Neutrophil (primary cell): ENCODE measurements at regions not wholly inside any gene's neighbourhood (a gene's known extent, or its start where the extent isn't known, plus 50 kb on each side); places are given as distances from the start of the nearest gene placed in this dataset.
A peak's percentile ranks its signal among the peaks of the same experiment; 100 is the strongest.

Experiments
- H3K27ac ChIP-seq: fragments of 200-600 bp; sonication (generic); 2 replicates; pipeline ENCODE4 v1.5.1; 2016; ENCODE audit warnings: mild to moderate bottlenecking, moderate library complexity
- H3K27me3 ChIP-seq: fragments of 200-600 bp; sonication (generic); 2 replicates; pipeline ENCODE4 v1.6.0; 2016; ENCODE audit warnings: mild to moderate bottlenecking
- H3K36me3 ChIP-seq: fragments of 200-600 bp; sonication (generic); 2 replicates; pipeline ENCODE4 v1.5.1; 2017
- H3K4me1 ChIP-seq, 2 experiments: fragments of 200-600 bp in 1 of 2; sonication (generic) in 1 of 2; 1 replicate in 1 of 2; 2 replicates in 1 of 2; pipeline versions ENCODE4 v1.5.1 to v1.6.1; 2013 to 2016; ENCODE audit warnings: low read depth in 1 of 2, low read length in 1 of 2, mild to moderate bottlenecking in 1 of 2, moderate library complexity in 1 of 2; ENCODE audit not compliant: control insufficient read depth in 1 of 2, insufficient read depth in 1 of 2
- H3K4me3 ChIP-seq, 2 experiments: fragments of 200-600 bp in 1 of 2; sonication (generic) in 1 of 2; 1 replicate in 1 of 2; 2 replicates in 1 of 2; pipeline ENCODE4 v1.5.1; 2013 to 2016; ENCODE audit warnings: low read depth in 1 of 2, low read length in 1 of 2, mild to moderate bottlenecking in 1 of 2, moderate library complexity in 1 of 2
- H3K9me3 ChIP-seq: fragments of 200-600 bp; sonication (generic); 2 replicates; pipeline ENCODE4 v1.5.1; 2016
- TF ChIP-seq, protein P1 (sequence below): fragments of 200-600 bp; sonication (generic); IDR thresholded peaks from 2 replicates; pipeline ENCODE4 v1.5.1; 2016; ENCODE audit warnings: antibody characterized with exemption

DNA sequence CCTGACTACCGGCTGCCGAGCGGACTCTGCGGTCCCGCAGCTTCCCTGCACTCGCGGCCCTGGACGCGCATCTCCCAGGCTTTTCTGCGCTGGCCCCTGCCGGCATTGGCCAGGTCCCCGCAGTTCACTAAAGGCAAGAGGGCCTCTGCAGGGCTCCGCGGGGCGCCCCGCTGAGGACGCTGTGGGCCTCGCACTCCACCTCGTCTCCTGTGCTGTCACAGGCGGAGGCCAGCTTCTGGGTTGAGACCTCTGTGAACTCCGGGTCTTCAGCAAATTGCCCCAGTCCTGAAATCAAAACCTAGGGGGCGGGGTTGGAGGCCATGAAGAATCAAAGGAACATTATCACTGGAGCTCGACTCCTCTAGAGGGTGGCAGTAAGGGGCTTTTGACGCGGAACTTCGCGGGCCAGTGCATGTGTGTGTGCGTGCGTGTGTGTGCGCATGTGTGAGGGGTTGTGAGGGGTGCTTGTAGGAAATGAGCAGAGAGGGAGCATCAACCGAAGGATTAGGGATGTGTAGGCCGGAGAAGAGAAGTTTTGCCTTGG lies 68.5 kb upstream of the CAPRIN2 start:
- peaks cover 0 to 11% of the 10 kb centered on the region in 2 experiments for H3K4me1 ChIP-seq
- H3K27me3 ChIP-seq, result peaks cover 89% of the 10 kb centered on the region
- TF ChIP-seq, protein P1, sequence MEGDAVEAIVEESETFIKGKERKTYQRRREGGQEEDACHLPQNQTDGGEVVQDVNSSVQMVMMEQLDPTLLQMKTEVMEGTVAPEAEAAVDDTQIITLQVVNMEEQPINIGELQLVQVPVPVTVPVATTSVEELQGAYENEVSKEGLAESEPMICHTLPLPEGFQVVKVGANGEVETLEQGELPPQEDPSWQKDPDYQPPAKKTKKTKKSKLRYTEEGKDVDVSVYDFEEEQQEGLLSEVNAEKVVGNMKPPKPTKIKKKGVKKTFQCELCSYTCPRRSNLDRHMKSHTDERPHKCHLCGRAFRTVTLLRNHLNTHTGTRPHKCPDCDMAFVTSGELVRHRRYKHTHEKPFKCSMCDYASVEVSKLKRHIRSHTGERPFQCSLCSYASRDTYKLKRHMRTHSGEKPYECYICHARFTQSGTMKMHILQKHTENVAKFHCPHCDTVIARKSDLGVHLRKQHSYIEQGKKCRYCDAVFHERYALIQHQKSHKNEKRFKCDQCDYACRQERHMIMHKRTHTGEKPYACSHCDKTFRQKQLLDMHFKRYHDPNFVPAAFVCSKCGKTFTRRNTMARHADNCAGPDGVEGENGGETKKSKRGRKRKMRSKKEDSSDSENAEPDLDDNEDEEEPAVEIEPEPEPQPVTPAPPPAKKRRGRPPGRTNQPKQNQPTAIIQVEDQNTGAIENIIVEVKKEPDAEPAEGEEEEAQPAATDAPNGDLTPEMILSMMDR, result no peak
- no peak overlapping the region for H3K27ac ChIP-seq
- no peaks in the 10 kb centered on the region for H3K36me3 ChIP-seq
- H3K4me3 ChIP-seq, result peak overlapping the region in 1 of 2 experiments; percentile 43
- no peaks in the 10 kb centered on the region for H3K9me3 ChIP-seq

DNA sequence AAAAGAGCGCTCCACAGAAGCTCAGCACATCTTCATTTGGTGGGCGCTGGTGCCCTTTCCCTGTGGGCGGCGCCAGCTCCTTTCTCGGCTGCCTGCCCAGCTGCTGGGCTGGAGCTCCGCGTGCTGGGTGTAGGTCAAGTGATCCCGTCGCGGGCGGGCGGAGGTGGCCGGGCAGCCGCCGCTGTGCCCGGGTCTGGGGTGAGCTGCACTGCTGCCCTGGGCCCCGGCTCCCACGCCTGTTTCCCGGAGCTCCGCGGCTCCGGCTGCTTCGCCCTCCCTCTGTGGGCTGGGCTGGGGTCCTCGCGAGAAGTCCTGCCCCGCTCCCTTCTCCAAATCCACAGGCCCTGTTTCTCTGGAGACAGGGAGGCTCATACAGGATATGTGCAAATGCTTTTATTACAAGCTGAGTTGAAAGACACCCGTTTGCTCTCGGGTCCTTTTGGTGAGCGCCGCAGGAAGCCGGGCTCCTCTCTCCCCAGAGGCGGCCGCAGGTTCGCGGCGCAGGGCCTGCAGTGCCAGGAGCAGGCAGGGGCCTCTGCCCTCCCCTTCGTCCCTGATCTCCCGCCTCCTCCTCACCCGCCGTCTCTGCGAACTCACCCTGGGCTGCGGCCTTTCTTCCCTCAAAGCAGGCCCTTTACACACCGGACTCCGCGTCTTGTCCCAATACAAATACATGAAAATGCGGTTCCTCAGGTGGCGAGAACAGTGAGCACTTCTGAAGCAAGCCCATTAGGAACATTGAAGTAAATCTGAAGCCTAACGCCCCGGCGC lies 67.8 kb upstream of the CAPRIN2 start:
- Histone ChIP-seq H3K4me1 (peaks cover 0 to 11% of the 10 kb centered on the region in 2 experiments), H3K27ac (no peak overlapping the region), H3K36me3 (no peaks in the 10 kb centered on the region), H3K4me3 (peak overlapping the region in 1 of 2 experiments; percentile 43), H3K9me3 (no peaks in the 10 kb centered on the region), H3K27me3 (peaks cover 92% of the 10 kb centered on the region)
- TF ChIP-seq, protein P1, result no peak

DNA sequence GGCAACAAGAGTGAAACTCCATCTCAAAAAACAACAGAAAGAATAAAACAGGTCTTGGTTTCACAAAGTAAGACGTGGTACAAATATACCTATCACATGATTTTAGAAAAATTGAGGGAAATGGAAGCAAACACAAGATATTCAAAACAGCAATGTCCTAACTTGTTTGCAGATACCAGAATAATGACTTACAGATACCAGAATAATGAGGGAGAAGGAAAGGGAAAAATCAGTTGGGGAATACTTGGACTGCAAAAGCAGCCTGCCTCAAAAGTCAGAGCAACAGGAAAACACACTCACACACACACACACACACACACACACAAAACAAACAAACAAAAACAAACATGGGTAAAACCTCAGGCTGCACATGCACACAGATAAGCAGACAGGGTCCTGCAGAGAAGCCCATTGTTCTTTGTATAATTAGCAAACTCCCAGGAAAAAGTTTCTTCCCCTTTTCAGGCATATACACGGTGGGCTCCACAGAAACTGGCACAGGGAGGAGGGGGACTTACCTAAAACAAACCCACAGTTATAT lies 65.7 kb upstream of the CAPRIN2 start:
- Histone ChIP-seq H3K4me3 (no peak overlapping the region), H3K27ac (no peak overlapping the region), H3K36me3 (no peaks in the 10 kb centered on the region), H3K27me3 (peaks cover 77% of the 10 kb centered on the region), H3K4me1 (peaks cover 0 to 11% of the 10 kb centered on the region in 2 experiments), H3K9me3 (no peaks in the 10 kb centered on the region)
- TF ChIP-seq, protein P1, result no peak

GRCh38 chr12:30818562-30818961 lies 63.8 kb upstream of the CAPRIN2 start:
- H3K9me3 ChIP-seq, result no peaks in the 10 kb centered on the region
- H3K27ac ChIP-seq, result no peak overlapping the region
- peaks cover 0 to 11% of the 10 kb centered on the region in 2 experiments for H3K4me1 ChIP-seq
- no peaks in the 10 kb centered on the region for H3K36me3 ChIP-seq
- TF ChIP-seq, protein P1, result no peak
- H3K27me3 ChIP-seq, result peaks cover 58% of the 10 kb centered on the region
- H3K4me3 ChIP-seq, result no peak overlapping the region

DNA sequence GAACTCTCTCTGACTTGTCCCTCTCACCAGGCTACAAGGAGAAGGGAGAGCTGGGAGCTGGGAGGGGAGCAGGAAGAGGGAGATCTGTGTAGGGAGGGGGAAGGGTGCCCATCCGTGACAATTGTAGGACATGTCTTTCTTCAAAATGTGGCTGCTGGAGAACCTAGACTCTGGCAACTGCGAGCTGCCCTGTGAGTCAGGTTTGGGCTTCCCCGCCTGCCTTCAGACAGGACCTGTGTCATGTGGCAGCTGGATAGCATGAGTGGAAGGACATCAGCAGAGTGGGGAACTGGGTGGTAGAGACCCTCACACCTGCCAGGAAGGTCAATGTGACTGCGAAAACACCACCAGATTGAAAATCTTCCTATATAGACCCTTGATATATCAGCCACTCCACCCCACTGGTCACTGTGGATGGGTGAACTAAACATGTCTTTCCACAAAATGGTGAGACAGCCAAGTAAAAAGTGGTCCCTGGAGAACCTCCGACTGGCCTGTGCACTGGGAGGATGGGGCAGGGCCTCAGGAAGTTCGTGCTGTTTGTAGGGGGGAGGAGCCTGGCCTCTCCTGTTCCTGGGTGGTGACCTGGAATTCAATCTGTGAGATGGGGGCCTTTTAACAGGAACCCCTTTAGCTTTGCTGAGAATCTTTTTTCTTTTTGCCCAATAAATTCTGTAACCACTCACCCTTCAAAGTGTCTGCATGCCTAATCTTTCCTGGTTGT lies 62.2 kb upstream of the CAPRIN2 start:
- H3K9me3 ChIP-seq, result no peaks in the 10 kb centered on the region
- no peaks in the 10 kb centered on the region for H3K4me1 ChIP-seq
- H3K27me3 ChIP-seq, result peaks cover 45% of the 10 kb centered on the region
- H3K27ac ChIP-seq, result no peak overlapping the region
- TF ChIP-seq, protein P1, result no peak
- H3K36me3 ChIP-seq, result no peaks in the 10 kb centered on the region
- no peak overlapping the region for H3K4me3 ChIP-seq
